ENCODE measurements at regions not wholly inside any gene's neighbourhood (a gene's known extent, or its start where the extent isn't known, plus 50 kb on each side); places are given as distances from the start of the nearest gene placed in this dataset.

- no peak for TF ChIP-seq CTCF (IDR thresholded peaks at IDR 0.05; ENCODE audit: control extremely low read depth, extremely low read depth, low read depth, missing control alignments)
- ChIA-PET POLR2A (no interaction called here), CTCF (no interaction called here)
- no peak for DNase-seq (ENCODE audit: extremely low spot score)
Observed at GRCh38 chr6:19492636-19493405, 344.3 kb upstream of the ID4 start.

GRCh38 chr6:19501737-19502245 lies 335.4 kb upstream of the ID4 start:
- DNase-seq (ENCODE audit: extremely low spot score), result no peak
- TF ChIP-seq CTCF (IDR thresholded peaks at IDR 0.05; ENCODE audit: control extremely low read depth, extremely low read depth, low read depth, missing control alignments), result no peak
- ChIA-PET CTCF (no interaction called here), POLR2A (no interaction called here)

GRCh38 chr6:19502301-19502700 lies 334.9 kb upstream of the ID4 start:
- DNase-seq (ENCODE audit: extremely low spot score), result no peak
- ChIA-PET CTCF (no interaction called here), POLR2A (no interaction called here)
- no peak for TF ChIP-seq CTCF (IDR thresholded peaks at IDR 0.05; ENCODE audit: control extremely low read depth, extremely low read depth, low read depth, missing control alignments)

GRCh38 chr6:19515939-19516338 lies 321.2 kb upstream of the ID4 start:
- DNase-seq (ENCODE audit: extremely low spot score), result no peak
- CTCF ChIA-PET, result no interaction called here
- TF ChIP-seq CTCF (IDR thresholded peaks at IDR 0.05; ENCODE audit: control extremely low read depth, extremely low read depth, low read depth, missing control alignments), result no peak
- POLR2A ChIA-PET, result no interaction called here

- ChIA-PET CTCF (no interaction called here), POLR2A (no interaction called here)
- no peak for DNase-seq (ENCODE audit: extremely low spot score)
Observed at GRCh38 chr6:19519941-19520340, 317.2 kb upstream of the ID4 start.

More at GRCh38 chr6:19519941-19520340, 317.2 kb upstream of the ID4 start:
- TF ChIP-seq CTCF (IDR thresholded peaks at IDR 0.05; ENCODE audit: control extremely low read depth, extremely low read depth, low read depth, missing control alignments), result no peak
